ENCODE measurements at regions not wholly inside any gene's neighbourhood (a gene's known extent, or its start where the extent isn't known, plus 50 kb on each side); places are given as distances from the start of the nearest gene placed in this dataset.

DNA sequence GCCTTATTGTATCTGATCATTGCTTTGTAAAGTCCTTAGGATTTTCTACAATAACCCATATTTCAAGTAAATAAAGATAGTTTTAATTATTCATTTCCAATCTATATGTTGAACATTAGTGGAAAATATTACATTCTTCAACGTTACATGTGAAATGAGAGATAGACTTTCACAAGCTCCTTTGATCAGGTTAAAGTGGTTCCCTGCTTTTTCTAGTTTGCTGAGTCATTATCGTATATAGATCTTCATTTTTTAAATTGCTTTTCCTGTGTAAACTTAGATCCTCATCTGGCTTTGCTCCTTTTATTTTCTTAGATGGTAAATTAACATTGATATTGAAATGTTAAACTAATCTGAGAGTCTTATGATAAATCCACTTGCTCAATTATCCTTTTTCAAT, 599.0 kb downstream of the TRAM1L1 start:
- Histone ChIP-seq H4K20me1 (ENCODE audit: insufficient read depth, low read length) (no peaks in the 10 kb centered on the region), H3K4me2 (replicated peaks; ENCODE audit: extremely low read depth, low read length, poor library complexity, severe bottlenecking) (no peak overlapping the region), H2AFZ (ENCODE audit: insufficient read depth, low read depth, low read length, poor library complexity, severe bottlenecking) (no peak overlapping the region), H3K9me3 (replicated peaks in 1 of 2; ENCODE audit: control insufficient read depth in 1 of 2, insufficient read depth in 1 of 2, low read length in 2 of 2) (no peaks in the 10 kb centered on the region), H3K9ac (ENCODE audit: insufficient read depth, low read length, poor library complexity, severe bottlenecking) (no peak overlapping the region), H3K4me3 (replicated peaks in 1 of 3; ENCODE audit: low read depth in 2 of 3, low read length in 3 of 3) (no peak overlapping the region), H3K36me3 (replicated peaks in 1 of 2; ENCODE audit: control insufficient read depth in 1 of 2, insufficient read depth in 2 of 2, low read length in 2 of 2) (no peaks in the 10 kb centered on the region), H3K79me2 (ENCODE audit: insufficient read depth, low read length) (no peaks in the 10 kb centered on the region), H3K27ac (ENCODE audit: low read depth in 1 of 2, low read length in 2 of 2) (no peak overlapping the region), H3K27me3 (ENCODE audit: control insufficient read depth in 2 of 2, insufficient read depth in 2 of 2, low read length in 2 of 2) (no peaks in the 10 kb centered on the region), H3K4me1 (ENCODE audit: control insufficient read depth in 1 of 2, insufficient read depth in 2 of 2, low read length in 2 of 2) (no peaks in the 10 kb centered on the region)
- Mint-ChIP-seq H3K9me3 (peaks cover 0 to 9% (median 3%) of the 10 kb centered on the region in 7 donors), H3K36me3 (no peaks in the 10 kb centered on the region), H3K4me3 (no peak overlapping the region), H3K27me3 (ENCODE audit: low read depth in 3 of 3) (peaks cover 0 to 2% (median 0%) of the 10 kb centered on the region in 3 donors), H3K27ac (no peak overlapping the region), H3K4me1 (no peaks in the 10 kb centered on the region)
- no peak for DNase-seq
- WGBS (ENCODE audit: insufficient coverage): no CpG with 5 or more reads among the region's 2 CpGs
- TF ChIP-seq, protein P1, sequence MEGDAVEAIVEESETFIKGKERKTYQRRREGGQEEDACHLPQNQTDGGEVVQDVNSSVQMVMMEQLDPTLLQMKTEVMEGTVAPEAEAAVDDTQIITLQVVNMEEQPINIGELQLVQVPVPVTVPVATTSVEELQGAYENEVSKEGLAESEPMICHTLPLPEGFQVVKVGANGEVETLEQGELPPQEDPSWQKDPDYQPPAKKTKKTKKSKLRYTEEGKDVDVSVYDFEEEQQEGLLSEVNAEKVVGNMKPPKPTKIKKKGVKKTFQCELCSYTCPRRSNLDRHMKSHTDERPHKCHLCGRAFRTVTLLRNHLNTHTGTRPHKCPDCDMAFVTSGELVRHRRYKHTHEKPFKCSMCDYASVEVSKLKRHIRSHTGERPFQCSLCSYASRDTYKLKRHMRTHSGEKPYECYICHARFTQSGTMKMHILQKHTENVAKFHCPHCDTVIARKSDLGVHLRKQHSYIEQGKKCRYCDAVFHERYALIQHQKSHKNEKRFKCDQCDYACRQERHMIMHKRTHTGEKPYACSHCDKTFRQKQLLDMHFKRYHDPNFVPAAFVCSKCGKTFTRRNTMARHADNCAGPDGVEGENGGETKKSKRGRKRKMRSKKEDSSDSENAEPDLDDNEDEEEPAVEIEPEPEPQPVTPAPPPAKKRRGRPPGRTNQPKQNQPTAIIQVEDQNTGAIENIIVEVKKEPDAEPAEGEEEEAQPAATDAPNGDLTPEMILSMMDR (IDR thresholded peaks at IDR 0.05): no peak
- intact Hi-C loops (cut with micrococcal nuclease): no loop called here

DNA sequence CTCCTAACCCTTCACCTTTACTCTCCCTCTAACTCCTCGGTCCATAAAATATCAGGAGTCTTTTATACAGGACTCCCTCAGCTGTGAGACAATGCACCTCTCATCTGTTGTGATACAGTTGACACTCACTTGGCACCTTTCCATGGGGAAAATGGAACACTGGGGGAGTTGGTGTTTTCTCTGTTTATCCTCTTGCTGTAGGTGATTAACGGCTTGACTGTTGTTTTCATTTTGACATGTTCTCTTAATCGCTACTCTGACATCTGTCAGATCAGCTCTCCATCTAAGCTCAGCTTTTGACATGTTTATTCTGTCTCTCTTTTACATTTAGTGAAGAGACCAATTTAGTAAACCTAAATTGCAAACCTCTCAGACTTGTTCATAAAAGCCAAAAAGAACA, 604.8 kb downstream of the TRAM1L1 start:
- Histone ChIP-seq H3K9me3 (replicated peaks in 1 of 2; ENCODE audit: control insufficient read depth in 1 of 2, insufficient read depth in 1 of 2, low read length in 2 of 2) (peaks cover 8 to 19% of the 10 kb centered on the region in 2 donors), H3K36me3 (replicated peaks in 1 of 2; ENCODE audit: control insufficient read depth in 1 of 2, insufficient read depth in 2 of 2, low read length in 2 of 2) (no peaks in the 10 kb centered on the region), H3K4me3 (replicated peaks in 1 of 3; ENCODE audit: low read depth in 2 of 3, low read length in 3 of 3) (no peak overlapping the region), H3K9ac (ENCODE audit: insufficient read depth, low read length, poor library complexity, severe bottlenecking) (no peak overlapping the region), H2AFZ (ENCODE audit: insufficient read depth, low read depth, low read length, poor library complexity, severe bottlenecking) (no peak overlapping the region), H4K20me1 (ENCODE audit: insufficient read depth, low read length) (no peaks in the 10 kb centered on the region), H3K27me3 (ENCODE audit: control insufficient read depth in 2 of 2, insufficient read depth in 2 of 2, low read length in 2 of 2) (no peaks in the 10 kb centered on the region), H3K4me2 (replicated peaks; ENCODE audit: extremely low read depth, low read length, poor library complexity, severe bottlenecking) (no peak overlapping the region), H3K79me2 (ENCODE audit: insufficient read depth, low read length) (no peaks in the 10 kb centered on the region), H3K27ac (ENCODE audit: low read depth in 1 of 2, low read length in 2 of 2) (no peak overlapping the region), H3K4me1 (ENCODE audit: control insufficient read depth in 1 of 2, insufficient read depth in 2 of 2, low read length in 2 of 2) (no peaks in the 10 kb centered on the region)
- H3K4me1 Mint-ChIP-seq: no peaks in the 10 kb centered on the region
- WGBS (ENCODE audit: insufficient coverage): no CpG with 5 or more reads among the region's 3 CpGs
- H3K27me3 Mint-ChIP-seq (ENCODE audit: low read depth in 3 of 3): peaks cover 0 to 2% (median 0%) of the 10 kb centered on the region in 3 donors
- DNase-seq: no peak
- peaks cover 10 to 19% (median 13%) of the 10 kb centered on the region in 7 donors for H3K9me3 Mint-ChIP-seq
- H3K36me3 Mint-ChIP-seq: no peaks in the 10 kb centered on the region
- TF ChIP-seq, protein P1 (IDR thresholded peaks at IDR 0.05): no peak
- intact Hi-C loops (cut with micrococcal nuclease): no loop called here
- no peak overlapping the region for H3K27ac Mint-ChIP-seq
- H3K4me3 Mint-ChIP-seq: no peak overlapping the region

All from CD14-positive monocyte (primary cell).